K562 (cell line): ENCODE measurements at regions not wholly inside any gene's neighbourhood (a gene's known extent, or its start where the extent isn't known, plus 50 kb on each side); places are given as distances from the start of the nearest gene placed in this dataset.

Experiments used
- ATAC-seq: fragments of 200-7000 bp; cut with Tn5 transposase; 3 replicates; pipeline ENCODE4 v1.9.1; 2020; ENCODE audit warnings: moderate library complexity
- BruUV-seq: library from RNA; stranded (reverse); fragments of 400-500 nt; replicated peaks from 2 replicates; lab custom pipeline; 2021; lab: Mats Ljungman, UMichigan
- CTCF ChIA-PET: fragments of 300-600 bp; formaldehyde crosslinking; extraction: SDS; loops from one replicate; lab custom pipeline; 2021; ENCODE audit warnings: low intra/inter-chr PET ratio; lab: Yijun Ruan, JAX
- POLR2A ChIA-PET: fragments of 300-600, 350-650 bp; sonication (Branson Sonifier 250); formaldehyde crosslinking; extraction: SDS; loops from one replicate; lab custom pipeline; 2021; ENCODE audit warnings: antibody characterized with exemption, inconsistent platforms; lab: Yijun Ruan, JAX
- DNase-seq, 4 experiments: peaks; one replicate each; pipeline versions ENCODE4 v3.0.0 to v3.0.0-alpha.2; 2011 to 2018; ENCODE audit warnings: low spot score in 3 of 4, mixed read lengths in 3 of 4; ENCODE audit errors: extremely low read depth in 1 of 4
- FAIRE-seq: peaks from 2 replicates; lab custom pipeline; 2011; peaks lifted over from hg19 to GRCh38; lab: Jason Lieb, UNC
- H2AFZ ChIP-seq: 2 replicates; pipeline ENCODE4 v1.6.0; 2011; ENCODE audit warnings: low read depth, low read length, control low read depth, inconsistent platforms
- H3K27ac ChIP-seq: fragments of 200-600 bp; 3 replicates; pipeline ENCODE4 v1.8.0; 2011; ENCODE audit warnings: low read depth, mild to moderate bottlenecking, control low read depth, inconsistent platforms, low read length, moderate library complexity, mixed read lengths; ENCODE audit errors: extremely low read depth
- H3K27me3 ChIP-seq, 2 experiments: fragments of 300-600 bp in 1 of 2; 2 replicates in 1 of 2; 3 replicates in 1 of 2; pipeline versions ENCODE4 v1.6.0 to v1.8.0; 2011; ENCODE audit warnings: inconsistent platforms in 2 of 2, low read length in 2 of 2, mild to moderate bottlenecking in 1 of 2, mixed read lengths in 1 of 2, moderate library complexity in 1 of 2; ENCODE audit not compliant: control insufficient read depth in 2 of 2, insufficient read depth in 2 of 2
- H3K36me3 ChIP-seq: fragments of 300-600 bp; 3 replicates; pipeline ENCODE4 v1.8.0; 2011; ENCODE audit warnings: mild to moderate bottlenecking, low read length, inconsistent platforms; ENCODE audit not compliant: control insufficient read depth, insufficient read depth
- H3K4me1 ChIP-seq, 2 experiments: fragments of 200-600 bp in 1 of 2; replicated peaks in 1 of 2; 2 replicates in 1 of 2; 3 replicates in 1 of 2; pipeline versions ENCODE4 v1.5.1 to v1.8.0; 2011; ENCODE audit warnings: inconsistent platforms in 2 of 2, low read length in 2 of 2, mild to moderate bottlenecking in 1 of 2, mixed read lengths in 1 of 2, moderate library complexity in 1 of 2; ENCODE audit not compliant: control insufficient read depth in 2 of 2, insufficient read depth in 2 of 2
- H3K4me2 ChIP-seq: 2 replicates; pipeline ENCODE4 v1.6.1; 2011; ENCODE audit warnings: low read length, control low read depth, inconsistent platforms, mixed read lengths; ENCODE audit not compliant: insufficient read depth
- H3K4me3 ChIP-seq: fragments of 200-600 bp; sonication (generic), shearing (Covaris generic); 2 replicates; pipeline ENCODE4 v1.5.1; 2016; ENCODE audit warnings: control low read depth, inconsistent platforms
- H3K79me2 ChIP-seq: fragments of 200-600 bp; 3 replicates; pipeline ENCODE4 v1.8.0; 2011; ENCODE audit warnings: low read length, inconsistent platforms; ENCODE audit not compliant: control insufficient read depth, insufficient read depth
- H3K9ac ChIP-seq, 2 experiments: 2 replicates each; pipeline versions ENCODE4 v1.6.0 to v1.6.1; 2011; ENCODE audit warnings: low read depth in 2 of 2, low read length in 2 of 2, control low read depth in 1 of 2, inconsistent platforms in 1 of 2, mild to moderate bottlenecking in 1 of 2, mixed read lengths in 1 of 2; ENCODE audit not compliant: insufficient read depth in 1 of 2
- H3K9me1 ChIP-seq: one replicate; pipeline ENCODE4 v1.6.0; 2011; ENCODE audit warnings: inconsistent platforms, mild to moderate bottlenecking, low read length, moderate library complexity; ENCODE audit not compliant: control insufficient read depth, insufficient read depth
- H3K9me3 ChIP-seq: replicated peaks from 2 replicates; pipeline ENCODE4 v1.5.1; 2011; ENCODE audit warnings: low read depth, low read length, inconsistent platforms; ENCODE audit not compliant: control insufficient read depth, insufficient read depth
- H4K20me1 ChIP-seq: replicated peaks from 2 replicates; pipeline ENCODE4 v1.6.1; 2011; ENCODE audit warnings: low read length, inconsistent platforms, mixed read lengths; ENCODE audit not compliant: control insufficient read depth, insufficient read depth
- BHLHE40 ChIP-seq: IDR thresholded peaks from 2 replicates; pipeline ENCODE4 v1.6.1; 2011; ENCODE audit warnings: low read length, improper control_type of control experiment
- BRCA1 ChIP-seq, 2 experiments: fragments of 450-650 bp in 1 of 2; sonication (generic) in 1 of 2; formaldehyde crosslinking in 1 of 2; IDR thresholded peaks; 2 replicates each; pipeline versions ENCODE4 v1.5.0 to v1.6.1; 2017 to 2020; ENCODE audit warnings: mild to moderate bottlenecking in 1 of 2, missing genetic modification reagents in 1 of 2
- CHD2 ChIP-seq: IDR thresholded peaks from 2 replicates; pipeline ENCODE4 v1.6.1; 2011; ENCODE audit warnings: low read depth, low read length
- CREBBP ChIP-seq: IDR thresholded peaks from one replicate; pipeline ENCODE4 v1.6.1; 2012; ENCODE audit warnings: low read depth, mild to moderate bottlenecking, control low read depth, inconsistent platforms, low read length
- GTF2F1 ChIP-seq: IDR thresholded peaks from 2 replicates; pipeline ENCODE4 v1.6.1; 2011; ENCODE audit warnings: low read depth, low read length, improper control_type of control experiment
- HMG20A ChIP-seq: fragments of 450-650 bp; formaldehyde crosslinking; conservative IDR thresholded peaks from 2 replicates; pipeline ENCODE4 v1.4.0; 2020; ENCODE audit warnings: mild to moderate bottlenecking, mixed read lengths
- MAFF ChIP-seq: IDR thresholded peaks from 2 replicates; pipeline ENCODE4 v1.6.1; 2012; ENCODE audit warnings: low read length, improper control_type of control experiment
- PCBP2 ChIP-seq: fragments of 200-400 bp; formaldehyde crosslinking; IDR thresholded peaks from 2 replicates; pipeline ENCODE4 v1.6.1; 2018; ENCODE audit warnings: low read length, low read depth, mild to moderate bottlenecking, moderate library complexity; ENCODE audit not compliant: poor library complexity, severe bottlenecking
- RBM39 ChIP-seq: fragments of 200-400 bp; formaldehyde crosslinking; optimal IDR thresholded peaks from 2 replicates; pipeline ENCODE3; 2018; ENCODE audit warnings: low read depth, low read length
- RFX1 ChIP-seq: fragments of 450-650 bp; IDR thresholded peaks from 2 replicates; pipeline ENCODE4 v1.6.1; 2016; ENCODE audit warnings: mild to moderate bottlenecking, moderate library complexity
- SAFB ChIP-seq: fragments of 200-400 bp; formaldehyde crosslinking; IDR thresholded peaks from 2 replicates; pipeline ENCODE4 v1.6.1; 2017; ENCODE audit warnings: low read depth, low read length, borderline replicate concordance
- SUPT5H ChIP-seq: fragments of 450-650 bp; IDR thresholded peaks from 2 replicates; pipeline ENCODE4 v1.6.1; 2016
- TGIF2 ChIP-seq: sonication (generic); formaldehyde crosslinking; IDR thresholded peaks from 2 replicates; pipeline ENCODE4 v1.8.1; 2022; ENCODE audit warnings: mild to moderate bottlenecking, missing genetic modification reagents, moderate library complexity
- VEZF1 ChIP-seq: fragments of 200-800 bp; sonication (Bioruptor generic); IDR thresholded peaks from 2 replicates; pipeline ENCODE4 v1.6.1; 2017; ENCODE audit warnings: missing genetic modification characterization, missing compliant biosample characterization
- ZEB2 ChIP-seq: fragments of 450-650 bp; IDR thresholded peaks from 2 replicates; pipeline ENCODE4 v1.6.1; 2016
- ZNF445 ChIP-seq: fragments of 250-450 bp; sonication (Bioruptor Pico); IDR thresholded peaks from 2 replicates; pipeline ENCODE4 v1.4.0; 2020; ENCODE audit warnings: low read depth, mild to moderate bottlenecking, moderate library complexity
- WGBS: fragments of 100-300 bp; shearing (Covaris generic); methylation state at CpG from one replicate; pipeline ENCODE4 v1.1.6; 2016; ENCODE audit warnings: low coverage, mixed read lengths; ENCODE audit not compliant: insufficient coverage; ENCODE audit errors: missing lambda C conversion rate; 5-methylcytosine and 5-hydroxymethylcytosine counted together
- in situ Hi-C: fragments of 300-500 bp; cut with MboI; formaldehyde crosslinking; loops from 4 replicates; pipeline ENCODE4 v1.15.0; 2018; ENCODE audit warnings: inconsistent platforms, mixed read lengths
- intact Hi-C: fragments of 100-400 bp; cut with micrococcal nuclease; formaldehyde crosslinking; loops from 2 replicates; pipeline ENCODE4 v1.14.2; 2022

GRCh38 chr12:58416236-58416635, 474.9 kb downstream of the ATP23 start:
- ATAC-seq (no peak), DNase-seq (no peak), FAIRE-seq (no peak)
- H3K27me3 ChIP-seq = no peaks in the 10 kb centered on the region
- no peaks in the 10 kb centered on the region for H3K79me2 ChIP-seq
- H3K36me3 ChIP-seq = no peaks in the 10 kb centered on the region
- no peaks in the 10 kb centered on the region for H4K20me1 ChIP-seq
- no peak overlapping the region for H3K27ac ChIP-seq
- no peaks in the 10 kb centered on the region for H3K9me1 ChIP-seq
- intact Hi-C loops (no loop called here), in situ Hi-C loops (no loop called here)
- WGBS = 0% methylated on average over 2 of the region's 2 CpGs
- ChIA-PET CTCF (no interaction called here), POLR2A (no interaction called here)
- no peak for TF ChIP-seq GTF2F1
- TF ChIP-seq SAFB = no peak
- no peak for TF ChIP-seq CREBBP
- no peak for TF ChIP-seq BRCA1 (IDR thresholded peaks at IDR 0.05)
- no peak for TF ChIP-seq BRCA1 (CRISPR knock-in tag; IDR thresholded peaks at IDR 0.05)
- TF ChIP-seq VEZF1 (CRISPR knock-in tag) = no peak
- TF ChIP-seq PCBP2 = no peak
- TF ChIP-seq ZEB2 = no peak
- TF ChIP-seq RBM39 = no peak
- no peak for TF ChIP-seq SUPT5H
- TF ChIP-seq ZNF445 (CRISPR knock-in tag) = no peak
- TF ChIP-seq BHLHE40 = no peak
- TF ChIP-seq HMG20A = no peak
- TF ChIP-seq RFX1 = no peak
- no peak for TF ChIP-seq CHD2
- TF ChIP-seq MAFF = no peak
- TF ChIP-seq TGIF2 (CRISPR knock-in tag) = no peak
- no TSS peak for BruUV-seq
- H2AFZ ChIP-seq = no peak overlapping the region
- no peak overlapping the region for H3K4me2 ChIP-seq
- no peak overlapping the region for H3K9ac ChIP-seq
- H3K4me3 ChIP-seq = no peak overlapping the region
- no peaks in the 10 kb centered on the region for H3K9me3 ChIP-seq
- H3K4me1 ChIP-seq = no peaks in the 10 kb centered on the region
